ENCODE measurements at regions not wholly inside any gene's neighbourhood (a gene's known extent, or its start where the extent isn't known, plus 50 kb on each side); places are given as distances from the start of the nearest gene placed in this dataset.

DNA sequence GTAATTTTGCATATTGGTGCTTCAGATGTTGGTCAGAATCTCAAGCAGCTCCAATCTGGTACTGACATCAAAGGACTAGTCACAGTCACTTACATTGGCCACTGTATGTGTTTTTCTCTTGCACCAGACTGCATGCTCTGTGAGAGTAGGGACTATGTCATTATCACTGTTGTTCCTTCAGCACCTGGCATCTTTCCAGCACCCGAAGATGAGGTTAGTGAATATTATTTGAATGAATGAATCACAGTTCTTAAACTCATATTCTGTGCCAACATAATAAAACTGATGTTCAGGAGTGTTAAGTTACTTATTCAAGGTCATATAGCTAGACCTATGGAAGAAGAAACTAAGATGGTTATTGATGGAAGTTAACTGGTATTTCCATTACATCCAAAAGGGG lies 204.5 kb upstream of the TBX3 start:
- H3K27me3 ChIP-seq: no peaks in the 10 kb centered on the region
- H3K27ac ChIP-seq: no peak overlapping the region
- H3K4me1 ChIP-seq (ENCODE audit: low read depth): no peaks in the 10 kb centered on the region
- H3K36me3 ChIP-seq: no peaks in the 10 kb centered on the region
- DNase-seq (ENCODE audit: low read depth in 1 of 2, low spot score in 1 of 2): peak in 1 of 2 donors; percentile 33
- H3K4me3 ChIP-seq: no peak overlapping the region
- no peaks in the 10 kb centered on the region for H3K9me3 ChIP-seq (ENCODE audit: low read depth)
- TF ChIP-seq, protein P1, sequence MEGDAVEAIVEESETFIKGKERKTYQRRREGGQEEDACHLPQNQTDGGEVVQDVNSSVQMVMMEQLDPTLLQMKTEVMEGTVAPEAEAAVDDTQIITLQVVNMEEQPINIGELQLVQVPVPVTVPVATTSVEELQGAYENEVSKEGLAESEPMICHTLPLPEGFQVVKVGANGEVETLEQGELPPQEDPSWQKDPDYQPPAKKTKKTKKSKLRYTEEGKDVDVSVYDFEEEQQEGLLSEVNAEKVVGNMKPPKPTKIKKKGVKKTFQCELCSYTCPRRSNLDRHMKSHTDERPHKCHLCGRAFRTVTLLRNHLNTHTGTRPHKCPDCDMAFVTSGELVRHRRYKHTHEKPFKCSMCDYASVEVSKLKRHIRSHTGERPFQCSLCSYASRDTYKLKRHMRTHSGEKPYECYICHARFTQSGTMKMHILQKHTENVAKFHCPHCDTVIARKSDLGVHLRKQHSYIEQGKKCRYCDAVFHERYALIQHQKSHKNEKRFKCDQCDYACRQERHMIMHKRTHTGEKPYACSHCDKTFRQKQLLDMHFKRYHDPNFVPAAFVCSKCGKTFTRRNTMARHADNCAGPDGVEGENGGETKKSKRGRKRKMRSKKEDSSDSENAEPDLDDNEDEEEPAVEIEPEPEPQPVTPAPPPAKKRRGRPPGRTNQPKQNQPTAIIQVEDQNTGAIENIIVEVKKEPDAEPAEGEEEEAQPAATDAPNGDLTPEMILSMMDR (IDR thresholded peaks at IDR 0.05; ENCODE audit: low read depth, low read length): no peak

DNA sequence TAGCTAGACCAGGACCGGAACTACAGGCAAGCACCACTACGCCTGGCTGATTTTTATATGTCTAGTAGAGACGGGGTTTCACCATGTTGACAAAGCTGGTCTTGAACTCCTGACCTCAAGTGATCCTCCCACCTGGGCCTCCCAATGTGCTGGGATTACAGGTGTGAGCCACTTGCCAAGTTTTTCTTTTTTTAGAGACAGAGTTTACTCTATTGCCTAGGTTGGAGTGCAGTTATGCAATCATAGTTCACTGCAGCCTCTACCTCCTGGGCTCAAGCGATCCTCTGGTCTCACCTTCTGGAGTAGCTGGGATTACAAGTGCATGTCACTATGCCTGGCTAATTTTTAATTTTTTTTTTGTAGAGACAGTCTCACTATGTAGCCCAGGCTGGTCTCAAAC lies 201.5 kb upstream of the TBX3 start:
- H3K27ac ChIP-seq: no peak overlapping the region
- TF ChIP-seq, protein P1 (IDR thresholded peaks at IDR 0.05; ENCODE audit: low read depth, low read length): no peak
- H3K9me3 ChIP-seq (ENCODE audit: low read depth): no peaks in the 10 kb centered on the region
- H3K4me3 ChIP-seq: no peak overlapping the region
- no peak for DNase-seq (ENCODE audit: low read depth in 1 of 2, low spot score in 1 of 2)
- H3K36me3 ChIP-seq: no peaks in the 10 kb centered on the region
- no peaks in the 10 kb centered on the region for H3K4me1 ChIP-seq (ENCODE audit: low read depth)
- no peaks in the 10 kb centered on the region for H3K27me3 ChIP-seq

DNA sequence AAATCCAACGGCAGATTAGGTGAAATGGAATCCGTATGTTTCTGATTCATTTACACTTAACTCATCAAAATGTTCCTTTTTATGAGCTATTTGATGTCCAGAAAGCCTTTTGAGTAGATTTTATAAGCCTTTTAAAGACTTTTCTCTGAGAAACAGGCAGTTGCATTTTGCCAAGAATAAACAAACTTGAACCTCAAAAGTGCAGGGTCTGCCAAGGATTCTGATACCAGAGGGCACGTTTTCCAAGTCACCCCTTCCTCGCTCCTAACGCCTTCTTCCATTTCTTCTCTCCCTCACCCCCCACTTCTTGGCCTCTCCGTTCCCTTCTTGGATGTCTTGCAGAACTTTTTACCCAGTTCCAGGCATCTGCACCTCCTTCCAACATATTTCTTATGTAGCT lies 200.6 kb upstream of the TBX3 start:
- H3K9me3 ChIP-seq (ENCODE audit: low read depth): no peaks in the 10 kb centered on the region
- TF ChIP-seq, protein P1 (IDR thresholded peaks at IDR 0.05; ENCODE audit: low read depth, low read length): no peak
- no peak for DNase-seq (ENCODE audit: low read depth in 1 of 2, low spot score in 1 of 2)

GRCh38 chr12:114882083-114882482 lies 198.1 kb upstream of the TBX3 start:
- no peaks in the 10 kb centered on the region for H3K9me3 ChIP-seq (ENCODE audit: low read depth)
- H3K27me3 ChIP-seq: no peaks in the 10 kb centered on the region
- no peak for DNase-seq (ENCODE audit: low read depth in 1 of 2, low spot score in 1 of 2)
- H3K4me1 ChIP-seq (ENCODE audit: low read depth): no peaks in the 10 kb centered on the region
- H3K36me3 ChIP-seq: no peaks in the 10 kb centered on the region
- H3K4me3 ChIP-seq: no peak overlapping the region
- no peak overlapping the region for H3K27ac ChIP-seq
- TF ChIP-seq, protein P1 (IDR thresholded peaks at IDR 0.05; ENCODE audit: low read depth, low read length): no peak

More for the DNA sequence above, 200.6 kb upstream of the TBX3 start:
- Histone ChIP-seq H3K36me3 (no peaks in the 10 kb centered on the region), H3K4me1 (ENCODE audit: low read depth) (no peaks in the 10 kb centered on the region), H3K27ac (no peak overlapping the region), H3K27me3 (no peaks in the 10 kb centered on the region), H3K4me3 (no peak overlapping the region)

GRCh38 chr12:114879354-114879753 lies 195.4 kb upstream of the TBX3 start:
- Histone ChIP-seq H3K27me3 (no peaks in the 10 kb centered on the region), H3K4me3 (no peak overlapping the region), H3K36me3 (no peaks in the 10 kb centered on the region), H3K9me3 (ENCODE audit: low read depth) (no peaks in the 10 kb centered on the region), H3K4me1 (ENCODE audit: low read depth) (no peaks in the 10 kb centered on the region), H3K27ac (no peak overlapping the region)
- no peak for DNase-seq (ENCODE audit: low read depth in 1 of 2, low spot score in 1 of 2)
- TF ChIP-seq, protein P1 (IDR thresholded peaks at IDR 0.05; ENCODE audit: low read depth, low read length): no peak

- Histone ChIP-seq H3K4me3 (no peak overlapping the region), H3K27me3 (no peaks in the 10 kb centered on the region), H3K9me3 (ENCODE audit: low read depth) (no peaks in the 10 kb centered on the region), H3K27ac (no peak overlapping the region), H3K36me3 (no peaks in the 10 kb centered on the region), H3K4me1 (ENCODE audit: low read depth) (no peaks in the 10 kb centered on the region)
- TF ChIP-seq, protein P1 (IDR thresholded peaks at IDR 0.05; ENCODE audit: low read depth, low read length): no peak
- no peak for DNase-seq (ENCODE audit: low read depth in 1 of 2, low spot score in 1 of 2)
Observed at GRCh38 chr12:114878781-114879180, 194.8 kb upstream of the TBX3 start.
